ENCODE measurements at regions not wholly inside any gene's neighbourhood (a gene's known extent, or its start where the extent isn't known, plus 50 kb on each side); places are given as distances from the start of the nearest gene placed in this dataset.
"Not testable (repeated sequence)": the region's sequence is repeated elsewhere in the genome, so short reads cannot be mapped to it uniquely, and the experiment has no call there.

- Histone ChIP-seq H3K4me1 (peaks cover 5% of the 10 kb centered on the region), H3K4me3 (no peak overlapping the region), H3K9me3 (no peaks in the 10 kb centered on the region), H3K27me3 (ENCODE audit: low read depth) (no peaks in the 10 kb centered on the region), H3K36me3 (no peaks in the 10 kb centered on the region), H3K27ac (no peak overlapping the region)
- no peak for ATAC-seq
- intact Hi-C loops (cut with DNase I) = no loop called here
- TF ChIP-seq CTCF (IDR thresholded peaks at IDR 0.05) = no peak
- no peak for DNase-seq
Observed at GRCh38 chr15:91413142-91413541, 313.1 kb downstream of the SV2B start.

GRCh38 chr15:91414124-91414523, 314.1 kb downstream of the SV2B start:
- ATAC-seq = no peak
- intact Hi-C loops (cut with DNase I) = no loop called here

DNA sequence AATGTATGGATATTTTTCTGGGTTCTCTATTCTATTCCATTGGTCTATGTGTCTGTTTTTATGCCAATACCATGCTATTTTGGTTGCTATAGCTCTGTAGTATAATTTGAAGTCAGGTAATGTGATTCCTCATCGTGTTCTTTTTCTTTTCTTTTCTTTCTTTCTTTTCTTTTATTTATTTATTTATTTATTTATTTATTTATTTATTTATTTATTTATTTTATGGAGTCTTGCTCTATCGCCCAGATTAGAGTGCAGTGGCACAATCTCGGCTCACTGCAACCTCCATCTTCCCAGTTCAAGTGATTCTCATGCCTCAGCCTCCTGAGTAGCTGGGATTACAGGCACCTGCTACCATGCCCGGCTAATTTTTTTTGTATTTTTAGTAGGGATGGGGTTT, 315.2 kb downstream of the SV2B start:
- H3K9me3 ChIP-seq; H3K4me3 ChIP-seq; DNase-seq; ATAC-seq; H3K36me3 ChIP-seq; intact Hi-C loops (cut with DNase I); H3K27me3 ChIP-seq (ENCODE audit: low read depth); H3K27ac ChIP-seq; H3K4me1 ChIP-seq: not testable (repeated sequence)

More at GRCh38 chr15:91414124-91414523, 314.1 kb downstream of the SV2B start:
- no peaks in the 10 kb centered on the region for H3K36me3 ChIP-seq
- no peaks in the 10 kb centered on the region for H3K9me3 ChIP-seq
- H3K4me3 ChIP-seq = no peak overlapping the region
- H3K27ac ChIP-seq = no peak overlapping the region
- no peak for TF ChIP-seq CTCF (IDR thresholded peaks at IDR 0.05)
- no peak for DNase-seq
- no peaks in the 10 kb centered on the region for H3K27me3 ChIP-seq (ENCODE audit: low read depth)
- no peaks in the 10 kb centered on the region for H3K4me1 ChIP-seq

DNA sequence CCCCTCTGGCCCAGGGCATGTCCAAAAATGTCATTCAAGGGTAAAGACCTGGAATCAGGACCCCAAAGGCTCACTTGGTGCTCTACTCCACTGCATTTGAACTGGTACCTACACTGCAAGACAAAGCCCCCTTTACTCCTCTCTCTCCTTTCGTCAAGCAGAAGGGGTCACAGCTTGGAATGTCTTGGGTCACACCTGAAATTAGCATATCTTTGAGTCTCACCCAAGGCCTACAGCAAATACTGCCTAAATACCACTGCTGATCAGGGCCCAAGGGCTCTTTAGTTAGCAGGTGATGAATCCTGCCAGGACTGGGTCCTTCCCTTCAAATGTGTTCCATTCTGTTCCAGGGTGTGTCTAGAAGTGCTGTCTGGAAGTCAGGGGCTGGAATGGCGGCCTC, 320.6 kb downstream of the SV2B start:
- intact Hi-C loops (cut with DNase I) = no loop called here
- Histone ChIP-seq H3K4me1 (no peaks in the 10 kb centered on the region), H3K9me3 (no peaks in the 10 kb centered on the region), H3K27ac (no peak overlapping the region), H3K27me3 (ENCODE audit: low read depth) (no peaks in the 10 kb centered on the region), H3K36me3 (no peaks in the 10 kb centered on the region), H3K4me3 (no peak overlapping the region)
- ATAC-seq = no peak
- TF ChIP-seq CTCF (IDR thresholded peaks at IDR 0.05) = no peak
- no peak for DNase-seq

DNA sequence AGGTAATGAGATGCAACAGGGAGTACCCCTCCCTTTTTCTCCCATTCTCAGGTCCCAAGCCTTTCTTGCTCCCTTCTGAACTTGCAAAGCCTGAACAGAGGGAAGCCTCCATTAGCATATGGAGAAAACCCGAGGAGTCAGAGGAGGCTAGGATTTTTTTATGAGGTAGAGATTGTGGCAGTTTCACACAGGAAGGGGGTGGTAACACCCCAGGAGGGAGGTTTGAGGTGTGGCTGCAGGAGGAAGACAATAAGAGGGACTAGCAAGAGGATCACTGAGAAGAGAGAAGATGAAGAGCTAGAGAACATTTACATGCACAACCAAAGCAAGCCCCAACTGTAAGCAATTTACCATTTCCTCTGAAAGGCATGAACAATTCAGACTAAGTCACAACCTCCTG, 322.7 kb downstream of the SV2B start:
- ATAC-seq = no peak

DNA sequence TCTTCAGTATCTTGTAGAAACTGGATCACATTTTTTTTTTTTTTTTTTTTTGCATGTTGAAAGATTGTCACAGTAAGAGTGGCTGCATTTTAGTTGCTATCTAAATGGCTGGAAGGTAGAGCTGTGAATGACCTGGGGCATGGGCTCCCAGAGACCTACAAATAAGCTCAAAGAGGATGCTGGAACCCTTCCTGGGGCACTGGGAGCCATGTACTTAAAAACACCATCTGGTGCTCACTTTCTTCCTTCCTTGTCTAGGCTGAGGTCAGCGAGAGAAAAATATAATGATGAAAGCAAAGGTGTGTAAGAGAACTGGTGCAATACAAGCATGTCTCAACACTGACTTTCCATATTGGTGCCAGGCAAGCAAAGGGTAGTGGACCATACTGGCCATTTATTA, 323.9 kb downstream of the SV2B start:
- ATAC-seq (no peak), DNase-seq (no peak)
- H3K36me3 ChIP-seq = no peaks in the 10 kb centered on the region
- H3K4me3 ChIP-seq = no peak overlapping the region
- H3K27me3 ChIP-seq (ENCODE audit: low read depth) = no peaks in the 10 kb centered on the region
- no peak for TF ChIP-seq CTCF (IDR thresholded peaks at IDR 0.05)
- H3K9me3 ChIP-seq = no peaks in the 10 kb centered on the region
- no peak overlapping the region for H3K27ac ChIP-seq
- no peaks in the 10 kb centered on the region for H3K4me1 ChIP-seq
- intact Hi-C loops (cut with DNase I) = no loop called here

More for the DNA sequence above, 322.7 kb downstream of the SV2B start:
- no peak for TF ChIP-seq CTCF (IDR thresholded peaks at IDR 0.05)
- Histone ChIP-seq H3K4me3 (no peak overlapping the region), H3K4me1 (no peaks in the 10 kb centered on the region), H3K27ac (no peak overlapping the region), H3K36me3 (no peaks in the 10 kb centered on the region), H3K9me3 (no peaks in the 10 kb centered on the region), H3K27me3 (ENCODE audit: low read depth) (no peaks in the 10 kb centered on the region)
- DNase-seq = no peak
- intact Hi-C loops (cut with DNase I) = no loop called here

Data from lower lobe of right lung (tissue), 2 donors.